GM21367 (cell line): ENCODE measurements at regions not wholly inside any gene's neighbourhood (a gene's known extent, or its start where the extent isn't known, plus 50 kb on each side); places are given as distances from the start of the nearest gene placed in this dataset.

ENCODE experiments used
- ATAC-seq: cut with Tn5 transposase; IDR thresholded peaks from one replicate; pipeline ENCODE4 v1.9.1; 2021; ENCODE audit not compliant: unreplicated experiment

- ATAC-seq = no peak
Measured at GRCh38 chr9:105912157-105912862, 218.0 kb downstream of the TMEM38B start.

GRCh38 chr9:105912863-105913516, 218.6 kb downstream of the TMEM38B start:
- no peak for ATAC-seq

- no peak for ATAC-seq
Measured at GRCh38 chr9:105921057-105921726, 226.9 kb downstream of the TMEM38B start.

GRCh38 chr9:105928416-105928815, 234.1 kb downstream of the TMEM38B start:
- no peak for ATAC-seq

GRCh38 chr9:105930011-105930627, 235.8 kb downstream of the TMEM38B start:
- ATAC-seq = no peak

- ATAC-seq = no peak
Measured at GRCh38 chr9:105932276-105932675, 237.9 kb downstream of the TMEM38B start.

GRCh38 chr9:105950448-105950847, 256.1 kb downstream of the TMEM38B start:
- ATAC-seq = no peak

GRCh38 chr9:105950894-105951293, 256.6 kb downstream of the TMEM38B start:
- no peak for ATAC-seq

GRCh38 chr9:105954517-105954916, 260.2 kb downstream of the TMEM38B start:
- ATAC-seq = no peak

GRCh38 chr9:105957830-105958229, 263.5 kb downstream of the TMEM38B start:
- no peak for ATAC-seq

GRCh38 chr9:105958587-105958986, 264.2 kb downstream of the TMEM38B start:
- ATAC-seq = no peak

- ATAC-seq = no peak
Measured at GRCh38 chr9:105959531-105959930, 265.2 kb downstream of the TMEM38B start.

- ATAC-seq = no peak
Measured at GRCh38 chr9:105963343-105964099, 269.2 kb downstream of the TMEM38B start.

GRCh38 chr9:105964156-105964555, 269.8 kb downstream of the TMEM38B start:
- ATAC-seq = no peak

GRCh38 chr9:105966834-105967233, 272.5 kb downstream of the TMEM38B start:
- ATAC-seq = no peak

- no peak for ATAC-seq
Measured at GRCh38 chr9:105967248-105967647, 272.9 kb downstream of the TMEM38B start.

- no peak for ATAC-seq
Measured at GRCh38 chr9:105967797-105968196, 273.5 kb downstream of the TMEM38B start.

- ATAC-seq = no peak
Measured at GRCh38 chr9:105968811-105969466, 274.6 kb downstream of the TMEM38B start.

- no peak for ATAC-seq
Measured at GRCh38 chr9:105969636-105970035, 275.3 kb downstream of the TMEM38B start.

GRCh38 chr9:105971986-105972385, 277.6 kb downstream of the TMEM38B start:
- ATAC-seq = no peak
